ENCODE measurements at regions not wholly inside any gene's neighbourhood (a gene's known extent, or its start where the extent isn't known, plus 50 kb on each side); places are given as distances from the start of the nearest gene placed in this dataset.

DNA sequence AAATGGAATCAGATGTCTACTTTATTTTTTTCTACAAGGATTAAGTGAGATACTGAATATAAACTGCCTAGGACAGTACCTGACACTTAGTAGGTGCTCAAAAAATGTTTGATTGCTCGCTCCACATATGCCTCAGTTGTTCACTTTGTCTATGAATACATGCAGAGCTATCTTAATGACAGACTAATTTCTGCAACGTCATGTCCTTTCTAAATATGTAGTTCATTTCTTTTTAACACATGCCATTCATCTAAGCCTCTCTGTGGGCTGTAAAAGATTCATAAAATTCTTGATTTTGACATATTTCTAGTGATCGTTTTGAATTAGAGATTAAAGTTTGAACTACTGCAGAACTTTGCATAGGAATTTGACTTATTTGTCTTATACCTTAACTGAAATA lies 176.3 kb upstream of the STXBP6 start (continued):
- TF ChIP-seq ZBTB40 (IDR thresholded peaks at IDR 0.05) (no peak), ZBTB40 (CRISPR knock-in tag; IDR thresholded peaks at IDR 0.05) (no peak), CREB1 (IDR thresholded peaks at IDR 0.05) (0 out of 2 replicates have a peak, but pooled peaks have one; percentile 34), CREB1 (CRISPR knock-in tag; IDR thresholded peaks at IDR 0.05) (no peak), ZNF251 (CRISPR knock-in tag; IDR thresholded peaks at IDR 0.05) (no peak), ZNF703 (CRISPR knock-in tag; IDR thresholded peaks at IDR 0.05; ENCODE audit: borderline replicate concordance) (no peak), MYNN (CRISPR knock-in tag; IDR thresholded peaks at IDR 0.05; ENCODE audit: low read depth) (no peak), ZNF878 (CRISPR knock-in tag; IDR thresholded peaks at IDR 0.05) (no peak), ISL2 (CRISPR knock-in tag; IDR thresholded peaks at IDR 0.05) (no peak), MAFK (conservative IDR thresholded peaks at IDR 0.05 in 1 of 2, IDR thresholded peaks at IDR 0.05 in 1 of 2; ENCODE audit: low read length in 2 of 2) (peak; percentile 60 to 76), DR1 (CRISPR knock-in tag; IDR thresholded peaks at IDR 0.05) (no peak), CBX5 (CRISPR knock-in tag; IDR thresholded peaks at IDR 0.05; ENCODE audit: borderline replicate concordance) (no peak), MAFF (IDR thresholded peaks at IDR 0.05; ENCODE audit: low read depth, low read length) (peak; percentile 59; the same call in 1 of the 2 replicates)

Data from HepG2 (cell line).